ENCODE measurements at regions not wholly inside any gene's neighbourhood (a gene's known extent, or its start where the extent isn't known, plus 50 kb on each side); places are given as distances from the start of the nearest gene placed in this dataset.

DNA sequence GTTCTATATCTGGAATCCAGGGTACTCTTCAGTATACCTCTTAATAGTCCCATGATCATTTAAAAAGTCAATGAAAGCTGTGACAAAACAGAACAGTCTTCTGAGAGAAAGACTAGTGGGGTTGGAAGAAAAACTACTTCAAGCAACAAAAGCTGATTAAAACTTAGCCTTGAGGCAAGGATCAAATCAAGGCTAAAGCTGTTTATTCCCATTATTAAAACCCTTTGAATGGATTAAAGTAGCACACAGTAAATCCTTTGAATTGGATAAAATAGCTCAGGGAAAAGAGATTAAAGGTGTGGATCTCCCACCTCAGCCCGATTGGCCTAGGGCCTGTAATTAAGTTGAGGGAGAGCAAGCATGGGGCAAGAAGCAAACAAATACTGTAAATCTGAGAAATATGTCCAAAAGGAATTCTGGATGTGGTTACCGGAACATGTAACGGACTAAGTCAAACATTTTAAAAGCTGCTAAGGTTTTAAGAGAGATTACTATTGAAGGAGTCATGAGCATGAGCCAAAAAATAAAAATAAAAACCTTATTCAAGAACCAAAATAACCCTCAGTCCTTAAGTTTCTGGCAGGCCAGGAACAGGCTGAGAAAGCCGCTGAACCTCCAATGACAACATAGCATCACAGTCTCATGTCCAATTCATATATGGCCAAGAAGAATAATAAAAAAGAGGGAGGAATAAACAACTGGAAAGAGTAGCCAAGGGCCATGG, 257.3 kb upstream of the NEIL3 start:
- DNase-seq: no peak

- DNase-seq: no peak
Observed at GRCh38 chr4:177057186-177057585, 252.5 kb upstream of the NEIL3 start.

DNA sequence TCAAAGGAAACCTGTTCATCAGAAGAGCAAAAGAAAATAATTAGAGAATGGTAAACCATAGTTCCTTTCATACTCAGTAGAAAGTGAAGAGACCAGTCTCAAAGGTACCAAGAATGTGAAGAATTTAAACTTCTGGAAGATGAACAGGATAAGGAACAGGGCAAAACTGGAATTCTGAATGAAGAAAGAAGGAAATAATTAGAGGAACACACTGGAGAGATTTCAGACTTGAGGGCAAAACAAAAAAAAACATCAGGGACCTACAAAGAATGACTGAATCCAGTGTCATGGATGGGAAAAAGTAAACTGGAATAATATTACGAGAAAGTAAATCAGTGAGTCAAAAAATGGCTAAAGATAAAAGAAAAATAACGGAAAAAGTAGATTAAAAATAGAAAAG, 245.6 kb upstream of the NEIL3 start:
- DNase-seq: no peak

- DNase-seq: no peak
Observed at GRCh38 chr4:177064729-177065394, 244.8 kb upstream of the NEIL3 start.

DNA sequence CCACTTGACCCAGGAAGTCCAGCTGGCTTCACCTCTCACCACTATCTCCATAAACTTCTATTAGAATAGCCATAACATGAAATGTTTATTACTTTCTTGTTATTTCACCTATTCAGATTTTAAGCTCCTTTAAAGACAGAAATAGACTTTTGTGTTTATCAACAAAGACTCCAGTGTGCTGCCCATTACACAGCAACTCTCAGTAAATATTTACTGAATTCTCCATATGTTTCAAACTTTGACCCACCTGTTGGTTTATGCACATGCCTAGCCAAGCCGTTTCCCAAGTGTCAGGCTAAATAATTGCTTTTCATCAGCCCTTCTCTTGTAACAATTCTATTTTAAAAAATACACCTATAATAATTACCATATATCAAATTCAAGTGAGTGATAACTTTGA, 242.9 kb upstream of the NEIL3 start:
- no peak for DNase-seq

GRCh38 chr4:177070533-177071058, 239.1 kb upstream of the NEIL3 start:
- DNase-seq: no peak

- no peak for DNase-seq
Observed at GRCh38 chr4:177077095-177077971, 232.3 kb upstream of the NEIL3 start.

- no peak for DNase-seq
Observed at GRCh38 chr4:177079327-177079726, 230.3 kb upstream of the NEIL3 start.

DNA sequence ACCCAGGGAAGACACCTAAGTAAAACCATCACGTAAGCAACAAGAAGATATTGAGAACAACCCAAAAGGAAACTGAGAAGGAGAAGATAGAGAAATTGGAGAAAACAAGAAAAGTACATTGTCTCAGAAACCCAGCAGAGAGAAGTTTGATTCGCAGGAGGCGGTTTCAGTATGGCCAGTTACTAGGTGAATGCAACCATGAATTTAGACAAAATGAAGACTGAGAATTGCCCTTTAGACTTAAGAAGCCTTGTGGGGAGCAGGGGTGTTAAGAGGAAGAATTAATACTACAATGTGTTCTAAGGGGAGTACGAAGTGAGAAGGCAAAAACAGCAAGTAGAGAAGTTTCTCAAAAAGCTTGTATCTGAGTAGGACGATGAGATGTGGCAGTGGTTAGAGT, 229.3 kb upstream of the NEIL3 start:
- no peak for DNase-seq

- no peak for DNase-seq
Observed at GRCh38 chr4:177087060-177087459, 222.6 kb upstream of the NEIL3 start.

DNA sequence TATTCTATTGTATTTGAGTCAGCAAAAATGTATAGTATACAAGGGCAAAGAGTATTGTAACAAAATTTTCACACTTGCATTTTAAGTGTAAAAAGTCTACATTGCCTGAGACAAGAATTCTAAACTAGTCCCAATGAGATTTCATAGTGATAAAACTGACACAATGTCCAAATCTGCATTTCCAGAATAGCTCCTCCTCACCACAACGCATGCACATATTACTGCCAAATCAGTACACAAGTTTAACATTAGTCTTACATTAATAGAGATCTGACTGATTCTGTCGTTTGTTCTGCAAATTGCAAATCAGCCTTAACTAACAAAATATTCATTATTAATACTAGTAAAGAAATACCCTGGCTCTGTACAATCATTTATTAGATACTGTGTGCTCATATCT, 222.2 kb upstream of the NEIL3 start:
- no peak for DNase-seq

DNA sequence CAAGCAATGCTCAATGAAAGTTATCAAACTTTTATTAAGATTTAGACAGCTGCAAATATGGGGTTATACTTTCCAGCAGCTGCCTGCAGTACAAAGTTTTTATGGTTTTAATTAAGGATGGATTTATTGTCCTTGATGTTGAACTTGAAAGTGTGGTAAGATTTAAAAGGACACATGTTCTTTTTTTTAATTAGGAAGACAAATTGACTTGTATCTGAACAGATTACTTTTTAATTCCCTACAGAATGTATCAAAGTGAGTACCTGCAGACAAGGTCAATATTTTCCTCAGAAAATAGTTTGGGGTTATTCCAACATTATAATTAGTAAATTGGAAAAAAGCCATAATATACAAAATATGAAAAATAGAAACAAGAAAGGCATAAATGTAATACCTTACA, 218.2 kb upstream of the NEIL3 start:
- no peak for DNase-seq

GRCh38 chr4:177092807-177093206, 216.9 kb upstream of the NEIL3 start:
- no peak for DNase-seq

GRCh38 chr4:177093964-177094363, 215.7 kb upstream of the NEIL3 start:
- no peak for DNase-seq

DNA sequence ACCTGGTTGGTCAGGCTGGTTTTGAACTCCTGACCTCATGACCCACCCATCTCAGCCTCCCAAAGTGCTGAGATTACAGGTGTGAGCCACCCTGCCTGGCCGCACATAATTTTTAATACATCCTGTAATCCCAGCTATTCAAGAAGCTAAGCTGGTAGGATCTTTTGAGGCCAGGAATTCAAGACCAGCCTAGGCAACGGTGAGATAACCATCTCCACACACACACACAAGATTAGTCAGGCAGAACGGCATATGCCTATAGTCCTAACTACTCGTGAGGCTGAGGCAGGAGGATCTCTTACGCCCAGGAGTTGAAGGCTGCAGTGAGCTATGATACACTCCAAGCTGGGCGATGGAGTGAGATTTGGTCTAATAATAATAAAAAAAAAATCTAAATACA, 212.4 kb upstream of the NEIL3 start:
- DNase-seq: no peak

- no peak for DNase-seq
Observed at GRCh38 chr4:177099211-177099610, 210.5 kb upstream of the NEIL3 start.

DNA sequence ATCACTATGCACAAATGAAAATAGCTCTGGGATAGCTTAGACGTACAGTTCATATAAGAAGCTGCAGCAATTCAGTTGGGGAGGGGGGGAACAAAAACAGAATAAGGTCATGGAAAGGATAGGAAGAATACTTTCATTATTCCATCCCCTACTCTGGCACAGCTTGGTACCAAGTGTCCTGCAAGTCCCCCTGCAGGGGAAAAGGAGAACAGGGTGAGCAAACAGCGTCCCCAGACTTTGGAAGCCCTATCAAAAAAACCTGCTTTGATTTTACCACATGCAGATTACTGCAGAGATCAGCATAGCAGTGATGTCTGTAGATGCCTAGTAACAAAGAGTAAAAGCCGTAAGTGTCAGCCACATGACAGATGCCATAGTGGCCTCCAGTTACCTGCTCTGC, 209.4 kb upstream of the NEIL3 start:
- no peak for DNase-seq

DNA sequence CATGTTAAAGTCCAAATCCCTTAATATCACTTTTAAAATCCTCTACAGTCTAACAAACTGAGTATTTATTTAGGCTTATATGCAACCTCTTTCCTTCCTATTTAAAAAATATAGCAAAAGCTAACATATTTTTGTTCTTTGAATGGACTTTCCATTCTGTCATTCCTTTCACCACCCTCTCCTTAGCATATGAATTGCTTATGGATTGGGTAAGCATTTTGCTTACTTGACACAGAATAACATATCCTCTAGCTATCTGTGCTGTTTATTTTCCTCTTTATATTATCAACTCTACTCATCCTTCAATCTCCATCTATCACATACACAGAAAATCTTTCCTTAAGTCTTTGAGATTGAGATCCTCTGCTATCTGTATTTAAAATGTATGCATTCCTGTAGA, 206.1 kb upstream of the NEIL3 start:
- DNase-seq: no peak

GRCh38 chr4:177105536-177105935, 204.1 kb upstream of the NEIL3 start:
- DNase-seq: no peak

GRCh38 chr4:177107288-177107921, 202.3 kb upstream of the NEIL3 start:
- no peak for DNase-seq

DNA sequence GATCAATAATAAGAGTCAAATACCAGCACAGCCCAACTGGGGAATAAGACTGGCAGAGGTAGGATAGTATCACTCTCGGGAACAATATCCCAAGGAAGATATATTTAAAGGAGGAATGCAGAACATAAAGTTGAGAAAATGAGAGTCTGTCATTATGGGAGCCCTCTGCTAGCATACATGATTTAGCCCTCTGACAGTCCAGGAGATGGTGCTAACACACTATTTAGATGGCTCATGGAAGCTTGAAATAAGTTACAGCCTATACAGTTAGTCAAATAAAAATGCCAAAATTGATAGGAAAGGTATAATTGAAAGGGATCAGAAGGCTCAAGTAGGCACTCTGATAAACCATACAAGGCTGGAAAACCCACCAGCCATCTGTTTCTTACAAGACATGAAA, 201.0 kb upstream of the NEIL3 start:
- no peak for DNase-seq

GRCh38 chr4:177109769-177110168, 199.9 kb upstream of the NEIL3 start:
- DNase-seq: no peak

DNA sequence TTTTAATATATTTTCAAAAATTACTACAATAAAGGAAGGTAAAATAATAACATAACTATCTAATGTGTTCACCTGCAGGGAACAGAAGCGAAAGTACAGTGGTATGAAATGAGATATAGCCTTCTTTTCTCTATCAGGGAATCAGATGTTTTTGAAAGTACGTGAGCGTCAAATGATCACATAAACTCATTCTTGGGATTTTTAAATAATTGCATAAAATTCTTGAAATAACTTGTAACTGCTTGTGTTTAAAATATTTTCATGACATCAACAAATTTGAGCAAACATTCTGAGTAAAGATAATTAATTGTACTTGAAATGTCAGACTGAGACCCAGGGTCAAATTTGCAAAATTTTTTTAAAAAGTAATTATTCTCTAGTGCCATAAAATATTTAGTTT, 193.5 kb upstream of the NEIL3 start:
- DNase-seq: no peak
